WERI-Rb-1 (cell line): ENCODE measurements at regions not wholly inside any gene's neighbourhood (a gene's known extent, or its start where the extent isn't known, plus 50 kb on each side); places are given as distances from the start of the nearest gene placed in this dataset.

ENCODE experiments used
- DNase-seq: peaks from one replicate; pipeline ENCODE4 v3.0.0-alpha.2; 2020
- H3K27ac ChIP-seq: fragments of 250-450 bp; sonication (Bioruptor Pico); 2 replicates; pipeline ENCODE4 v1.5.1; 2020; ENCODE audit warnings: mild to moderate bottlenecking, moderate library complexity
- H3K27me3 ChIP-seq: fragments of 250-450 bp; sonication (Bioruptor Pico); 2 replicates; pipeline ENCODE4 v1.5.1; 2021; ENCODE audit warnings: mild to moderate bottlenecking, low read depth, moderate library complexity; ENCODE audit not compliant: insufficient read depth, severe bottlenecking
- H3K36me3 ChIP-seq: fragments of 250-450 bp; sonication (Bioruptor Pico); 2 replicates; pipeline ENCODE4 v1.5.1; 2020; ENCODE audit warnings: mild to moderate bottlenecking, moderate library complexity
- H3K4me3 ChIP-seq: 2 replicates; pipeline ENCODE4 v1.5.1; 2011; ENCODE audit warnings: low read depth, mild to moderate bottlenecking, control low read depth, low read length
- H3K9me3 ChIP-seq: fragments of 250-450 bp; sonication (Bioruptor Pico); 2 replicates; pipeline ENCODE4 v1.5.1; 2021; ENCODE audit warnings: mild to moderate bottlenecking, moderate library complexity; ENCODE audit not compliant: severe bottlenecking
- CTCF ChIP-seq: IDR thresholded peaks from 2 replicates; pipeline ENCODE4 v1.5.1; 2011; ENCODE audit warnings: low read depth, mild to moderate bottlenecking, control low read depth, inconsistent platforms, low read length

GRCh38 chr1:239755107-239755912 lies 336.4 kb upstream of the FMN2 start:
- DNase-seq = no peak
- no peaks in the 10 kb centered on the region for H3K36me3 ChIP-seq
- no peak for TF ChIP-seq CTCF
- H3K27ac ChIP-seq = no peak overlapping the region
- H3K9me3 ChIP-seq = no peaks in the 10 kb centered on the region
- no peak overlapping the region for H3K4me3 ChIP-seq
- H3K27me3 ChIP-seq = no peaks in the 10 kb centered on the region

DNA sequence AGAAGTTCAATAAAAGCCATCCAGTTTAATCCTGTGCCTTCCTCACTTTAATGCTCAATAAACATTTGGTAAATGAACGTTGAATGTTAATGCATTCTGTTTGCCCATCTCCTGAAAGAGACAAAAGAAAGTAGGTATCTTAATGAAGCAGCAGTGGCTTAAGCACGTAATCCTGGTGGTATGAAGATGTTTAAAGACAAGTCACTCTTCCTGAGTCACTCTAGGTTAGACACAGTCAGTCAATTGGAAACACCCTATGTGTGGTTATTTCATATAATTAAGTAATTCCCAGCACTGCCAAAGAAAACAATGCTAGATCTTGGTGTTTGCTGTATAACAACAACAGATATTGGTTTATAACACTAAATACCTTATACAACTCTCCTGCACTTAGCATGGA lies 334.0 kb upstream of the FMN2 start:
- H3K4me3 ChIP-seq = no peak overlapping the region
- no peak overlapping the region for H3K27ac ChIP-seq
- no peak for DNase-seq
- H3K27me3 ChIP-seq = no peaks in the 10 kb centered on the region
- no peak for TF ChIP-seq CTCF
- H3K9me3 ChIP-seq = no peaks in the 10 kb centered on the region
- H3K36me3 ChIP-seq = no peaks in the 10 kb centered on the region

DNA sequence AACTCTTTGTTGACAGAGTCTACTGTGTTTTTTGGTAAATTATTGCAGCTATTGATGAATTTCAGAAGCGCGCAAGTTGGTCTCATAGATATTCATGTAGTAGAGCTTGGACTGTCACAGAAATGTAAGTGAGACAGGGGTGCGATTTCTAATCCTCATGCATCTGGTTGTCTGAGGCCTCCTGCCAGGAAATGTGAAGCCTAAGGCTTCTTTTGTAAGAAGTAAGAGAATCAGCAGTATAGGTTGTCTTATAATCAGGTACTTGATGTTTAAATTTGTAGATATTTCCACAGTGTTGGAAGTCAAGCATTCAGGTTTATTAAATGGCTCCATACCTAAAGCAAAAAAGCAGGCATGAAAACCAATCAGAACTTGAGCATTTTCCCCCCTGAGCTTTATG lies 332.9 kb upstream of the FMN2 start:
- no peak for DNase-seq
- Histone ChIP-seq H3K27me3 (no peaks in the 10 kb centered on the region), H3K9me3 (no peaks in the 10 kb centered on the region), H3K27ac (no peak overlapping the region), H3K4me3 (no peak overlapping the region), H3K36me3 (no peaks in the 10 kb centered on the region)
- TF ChIP-seq CTCF = no peak

DNA sequence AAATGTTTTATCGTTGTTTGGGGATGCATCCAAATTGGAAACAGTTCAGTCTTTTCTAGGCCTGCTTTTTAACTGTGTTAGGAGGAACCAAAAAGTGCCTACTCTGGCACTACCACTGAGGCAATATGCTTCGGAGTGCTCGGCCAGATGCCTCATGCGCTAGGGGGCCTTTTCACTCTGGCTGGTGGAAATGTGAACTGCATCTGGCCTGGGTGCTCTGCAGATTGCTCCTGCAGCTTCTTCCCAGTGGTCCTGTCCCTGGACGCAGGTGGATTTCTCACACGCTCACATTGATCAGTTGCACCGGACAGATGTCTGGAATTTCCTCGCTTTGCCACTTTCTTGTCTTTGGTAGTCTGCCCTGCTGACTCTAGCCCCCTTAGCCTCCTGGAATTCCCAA lies 330.2 kb upstream of the FMN2 start:
- Histone ChIP-seq H3K4me3 (no peak overlapping the region), H3K36me3 (no peaks in the 10 kb centered on the region), H3K9me3 (no peaks in the 10 kb centered on the region), H3K27me3 (no peaks in the 10 kb centered on the region), H3K27ac (no peak overlapping the region)
- TF ChIP-seq CTCF = no peak
- DNase-seq = no peak

GRCh38 chr1:239763850-239764249 lies 327.8 kb upstream of the FMN2 start:
- Histone ChIP-seq H3K4me3 (no peak overlapping the region), H3K27ac (no peak overlapping the region), H3K36me3 (no peaks in the 10 kb centered on the region), H3K27me3 (no peaks in the 10 kb centered on the region), H3K9me3 (no peaks in the 10 kb centered on the region)
- TF ChIP-seq CTCF = no peak
- no peak for DNase-seq

DNA sequence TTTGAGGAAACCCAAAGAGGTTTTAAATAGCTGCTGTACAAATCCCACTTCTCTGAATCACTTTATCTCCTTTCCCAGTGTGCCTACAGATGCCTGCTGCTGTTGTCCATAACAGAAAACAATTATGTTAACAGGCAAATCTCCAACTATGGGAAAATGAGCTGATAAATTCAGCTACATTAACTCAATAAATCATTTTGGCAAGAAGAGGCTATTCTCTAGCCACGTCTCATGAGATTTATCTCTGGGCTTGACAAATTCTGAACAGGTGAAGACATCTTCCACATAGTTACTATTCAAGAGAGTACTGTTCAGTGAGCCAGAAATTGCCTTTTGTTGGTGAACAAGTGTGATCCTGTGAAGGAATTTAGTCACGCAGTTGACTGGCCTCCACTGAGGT lies 327.1 kb upstream of the FMN2 start:
- H3K27me3 ChIP-seq = no peaks in the 10 kb centered on the region
- H3K9me3 ChIP-seq = no peaks in the 10 kb centered on the region
- no peak overlapping the region for H3K27ac ChIP-seq
- H3K36me3 ChIP-seq = no peaks in the 10 kb centered on the region
- no peak for DNase-seq
- no peak for TF ChIP-seq CTCF
- H3K4me3 ChIP-seq = no peak overlapping the region
